ENCODE measurements at regions not wholly inside any gene's neighbourhood (a gene's known extent, or its start where the extent isn't known, plus 50 kb on each side); places are given as distances from the start of the nearest gene placed in this dataset.

DNA sequence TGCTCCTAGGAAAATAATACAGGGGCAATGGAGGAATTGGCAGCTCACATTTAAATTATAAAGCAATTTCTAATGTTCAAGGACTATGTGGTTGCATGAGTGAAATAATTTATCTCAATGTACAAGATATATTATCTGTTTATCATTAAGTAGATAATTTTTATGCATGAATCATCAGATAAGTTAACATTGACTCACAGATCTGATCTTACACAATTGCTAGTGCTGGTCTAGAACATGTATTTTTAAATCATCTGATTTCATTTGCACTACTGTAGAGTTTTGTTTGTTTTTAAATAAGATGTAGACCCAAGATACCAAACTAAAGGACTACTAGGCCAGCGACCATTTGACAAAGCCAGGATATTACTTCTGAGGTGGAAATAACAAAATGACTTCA lies 199.2 kb downstream of the BMP2 start:
- no peaks in the 10 kb centered on the region for H3K27me3 ChIP-seq (ENCODE audit: control insufficient read depth, insufficient read depth, low read length)
- DNase-seq: no peak
- intact Hi-C loops (cut with DNase I): no loop called here
- H3K27ac ChIP-seq (ENCODE audit: low read depth in 2 of 2, low read length in 2 of 2): no peak overlapping the region
- TF ChIP-seq, protein P1, sequence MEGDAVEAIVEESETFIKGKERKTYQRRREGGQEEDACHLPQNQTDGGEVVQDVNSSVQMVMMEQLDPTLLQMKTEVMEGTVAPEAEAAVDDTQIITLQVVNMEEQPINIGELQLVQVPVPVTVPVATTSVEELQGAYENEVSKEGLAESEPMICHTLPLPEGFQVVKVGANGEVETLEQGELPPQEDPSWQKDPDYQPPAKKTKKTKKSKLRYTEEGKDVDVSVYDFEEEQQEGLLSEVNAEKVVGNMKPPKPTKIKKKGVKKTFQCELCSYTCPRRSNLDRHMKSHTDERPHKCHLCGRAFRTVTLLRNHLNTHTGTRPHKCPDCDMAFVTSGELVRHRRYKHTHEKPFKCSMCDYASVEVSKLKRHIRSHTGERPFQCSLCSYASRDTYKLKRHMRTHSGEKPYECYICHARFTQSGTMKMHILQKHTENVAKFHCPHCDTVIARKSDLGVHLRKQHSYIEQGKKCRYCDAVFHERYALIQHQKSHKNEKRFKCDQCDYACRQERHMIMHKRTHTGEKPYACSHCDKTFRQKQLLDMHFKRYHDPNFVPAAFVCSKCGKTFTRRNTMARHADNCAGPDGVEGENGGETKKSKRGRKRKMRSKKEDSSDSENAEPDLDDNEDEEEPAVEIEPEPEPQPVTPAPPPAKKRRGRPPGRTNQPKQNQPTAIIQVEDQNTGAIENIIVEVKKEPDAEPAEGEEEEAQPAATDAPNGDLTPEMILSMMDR (IDR thresholded peaks at IDR 0.05; ENCODE audit: borderline replicate concordance, extremely low read depth, insufficient read depth): no peak
- no peak overlapping the region for H3K4me3 ChIP-seq (ENCODE audit: low read length in 3 of 3)
- no peak overlapping the region for H3K9ac ChIP-seq (ENCODE audit: low read length in 3 of 3)
- no peaks in the 10 kb centered on the region for H3K9me3 ChIP-seq (ENCODE audit: control insufficient read depth in 2 of 3, insufficient read depth in 1 of 3, low read length in 3 of 3)
- no peaks in the 10 kb centered on the region for H3K36me3 ChIP-seq (ENCODE audit: control insufficient read depth in 2 of 3, insufficient read depth in 3 of 3, low read length in 3 of 3)
- no peaks in the 10 kb centered on the region for H3K4me1 ChIP-seq (ENCODE audit: control insufficient read depth in 2 of 3, insufficient read depth in 2 of 3, low read depth in 1 of 3, low read length in 3 of 3)
- FAIRE-seq: no peak

DNA sequence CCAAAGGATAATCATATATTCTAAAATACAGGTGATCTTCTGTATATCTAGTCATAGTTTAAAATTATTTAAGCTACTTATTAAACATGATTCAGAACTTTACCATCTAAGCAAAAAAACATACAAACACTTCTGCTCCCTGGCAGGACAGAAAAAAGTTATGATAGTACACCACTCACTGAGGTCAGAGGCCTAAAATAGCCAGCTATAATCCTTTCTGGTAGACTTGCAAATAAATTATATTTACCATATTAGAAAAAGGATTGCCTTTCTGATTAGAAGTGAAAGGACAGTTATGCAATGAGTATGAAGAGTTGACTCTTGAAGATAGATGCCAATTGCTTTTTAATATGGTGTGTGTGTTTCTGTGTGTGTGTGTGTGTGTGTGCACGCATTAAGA lies 207.4 kb downstream of the BMP2 start:
- Histone ChIP-seq H3K36me3 (ENCODE audit: control insufficient read depth in 2 of 3, insufficient read depth in 3 of 3, low read length in 3 of 3) (no peaks in the 10 kb centered on the region), H3K9me3 (ENCODE audit: control insufficient read depth in 2 of 3, insufficient read depth in 1 of 3, low read length in 3 of 3) (peaks cover 0 to 2% (median 0%) of the 10 kb centered on the region in 3 donors), H3K4me1 (ENCODE audit: control insufficient read depth in 2 of 3, insufficient read depth in 2 of 3, low read depth in 1 of 3, low read length in 3 of 3) (no peaks in the 10 kb centered on the region), H3K27me3 (ENCODE audit: control insufficient read depth, insufficient read depth, low read length) (no peaks in the 10 kb centered on the region), H3K27ac (ENCODE audit: low read depth in 2 of 2, low read length in 2 of 2) (no peak overlapping the region), H3K9ac (ENCODE audit: low read length in 3 of 3) (no peak overlapping the region), H3K4me3 (ENCODE audit: low read length in 3 of 3) (no peak overlapping the region)
- DNase-seq: no peak
- intact Hi-C loops (cut with DNase I): no loop called here
- FAIRE-seq: no peak
- TF ChIP-seq, protein P1 (IDR thresholded peaks at IDR 0.05; ENCODE audit: borderline replicate concordance, extremely low read depth, insufficient read depth): no peak

DNA sequence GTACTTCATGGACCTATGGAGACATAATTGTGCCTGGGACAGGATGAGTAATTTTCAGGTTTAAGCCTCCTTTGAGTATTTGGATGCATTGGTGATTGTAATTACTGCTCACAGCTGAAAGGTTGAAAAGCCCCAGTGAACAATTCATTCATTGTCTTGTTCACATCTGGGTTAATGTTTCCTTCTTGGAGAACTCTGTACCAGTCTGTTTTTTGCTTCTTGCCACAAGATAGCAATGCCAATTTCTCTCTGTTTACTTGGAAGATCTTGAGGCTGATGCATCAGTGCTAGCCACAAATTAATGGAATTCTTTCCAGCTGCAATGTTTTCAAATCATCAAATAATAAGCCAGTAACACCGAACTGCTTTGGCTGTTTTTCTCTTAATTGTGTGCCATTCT lies 207.8 kb downstream of the BMP2 start:
- no peak for FAIRE-seq
- Histone ChIP-seq H3K27me3 (ENCODE audit: control insufficient read depth, insufficient read depth, low read length) (no peaks in the 10 kb centered on the region), H3K9ac (ENCODE audit: low read length in 3 of 3) (no peak overlapping the region), H3K4me1 (ENCODE audit: control insufficient read depth in 2 of 3, insufficient read depth in 2 of 3, low read depth in 1 of 3, low read length in 3 of 3) (no peaks in the 10 kb centered on the region), H3K4me3 (ENCODE audit: low read length in 3 of 3) (no peak overlapping the region), H3K27ac (ENCODE audit: low read depth in 2 of 2, low read length in 2 of 2) (no peak overlapping the region), H3K36me3 (ENCODE audit: control insufficient read depth in 2 of 3, insufficient read depth in 3 of 3, low read length in 3 of 3) (no peaks in the 10 kb centered on the region), H3K9me3 (ENCODE audit: control insufficient read depth in 2 of 3, insufficient read depth in 1 of 3, low read length in 3 of 3) (peaks cover 0 to 2% (median 0%) of the 10 kb centered on the region in 3 donors)
- TF ChIP-seq, protein P1 (IDR thresholded peaks at IDR 0.05; ENCODE audit: borderline replicate concordance, extremely low read depth, insufficient read depth): no peak
- intact Hi-C loops (cut with DNase I): no loop called here
- no peak for DNase-seq
